MCF 10A (cell line): ENCODE measurements at regions not wholly inside any gene's neighbourhood (a gene's known extent, or its start where the extent isn't known, plus 50 kb on each side); places are given as distances from the start of the nearest gene placed in this dataset.
"Not testable (repeated sequence)": the region's sequence is repeated elsewhere in the genome, so short reads cannot be mapped to it uniquely, and the experiment has no call there.

ENCODE experiments used
- BruUV-seq: library from RNA; stranded (reverse); fragments of 400-500 nt; replicated peaks from 2 replicates; lab custom pipeline; 2021; lab: Mats Ljungman, UMichigan
- CTCF ChIA-PET: fragments of 300-600 bp; sonication (Branson Sonifier 250); formaldehyde crosslinking; extraction: SDS; loops from one replicate; lab custom pipeline; 2021; ENCODE audit warnings: antibody characterized with exemption, inconsistent platforms; lab: Yijun Ruan, JAX
- POLR2A ChIA-PET: fragments of 300-600, 350-650 bp; sonication (Branson Sonifier 250); formaldehyde crosslinking; extraction: SDS; loops from one replicate; lab custom pipeline; 2020; ENCODE audit warnings: antibody characterized with exemption, inconsistent platforms; lab: Yijun Ruan, JAX
- DNase-seq: peaks from one replicate; pipeline ENCODE4 v3.0.0-alpha.2; 2018; ENCODE audit not compliant: unreplicated experiment
- H3K27ac Mint-ChIP-seq: one replicate; pipeline ENCODE4 v1.8.0; 2022; ENCODE audit warnings: mild to moderate bottlenecking, low read depth, mixed read lengths; ENCODE audit not compliant: unreplicated experiment
- H3K27me3 Mint-ChIP-seq: one replicate; pipeline ENCODE4 v1.8.0; 2022; ENCODE audit warnings: mixed read lengths; ENCODE audit not compliant: insufficient read depth, unreplicated experiment
- H3K36me3 Mint-ChIP-seq: one replicate; pipeline ENCODE4 v1.8.0; 2022; ENCODE audit warnings: mild to moderate bottlenecking, moderate library complexity, mixed read lengths; ENCODE audit not compliant: insufficient read depth, unreplicated experiment
- H3K4me1 Mint-ChIP-seq: one replicate; pipeline ENCODE4 v1.8.0; 2022; ENCODE audit warnings: mixed read lengths; ENCODE audit not compliant: insufficient read depth, unreplicated experiment
- H3K4me3 Mint-ChIP-seq: one replicate; pipeline ENCODE4 v1.8.0; 2022; ENCODE audit warnings: mild to moderate bottlenecking, moderate library complexity, mixed read lengths; ENCODE audit not compliant: unreplicated experiment
- H3K9me3 Mint-ChIP-seq: one replicate; pipeline ENCODE4 v1.8.0; 2022; ENCODE audit warnings: mixed read lengths; ENCODE audit not compliant: unreplicated experiment
- intact Hi-C: fragments of 100-400 bp; cut with micrococcal nuclease; formaldehyde crosslinking; loops from 2 replicates; pipeline ENCODE4 v1.14.1; 2022
- TF ChIP-seq, protein P1 (sequence below): fragments of 200-600 bp; IDR thresholded peaks from one replicate; pipeline ENCODE4 v1.8.0; 2022; ENCODE audit warnings: antibody characterized with exemption, mild to moderate bottlenecking; ENCODE audit not compliant: unreplicated experiment

GRCh38 chr18:60064271-60064670 lies 164.5 kb downstream of the PMAIP1 start:
- BruUV-seq: no TSS peak
- DNase-seq: no peak
- TF ChIP-seq, protein P1, sequence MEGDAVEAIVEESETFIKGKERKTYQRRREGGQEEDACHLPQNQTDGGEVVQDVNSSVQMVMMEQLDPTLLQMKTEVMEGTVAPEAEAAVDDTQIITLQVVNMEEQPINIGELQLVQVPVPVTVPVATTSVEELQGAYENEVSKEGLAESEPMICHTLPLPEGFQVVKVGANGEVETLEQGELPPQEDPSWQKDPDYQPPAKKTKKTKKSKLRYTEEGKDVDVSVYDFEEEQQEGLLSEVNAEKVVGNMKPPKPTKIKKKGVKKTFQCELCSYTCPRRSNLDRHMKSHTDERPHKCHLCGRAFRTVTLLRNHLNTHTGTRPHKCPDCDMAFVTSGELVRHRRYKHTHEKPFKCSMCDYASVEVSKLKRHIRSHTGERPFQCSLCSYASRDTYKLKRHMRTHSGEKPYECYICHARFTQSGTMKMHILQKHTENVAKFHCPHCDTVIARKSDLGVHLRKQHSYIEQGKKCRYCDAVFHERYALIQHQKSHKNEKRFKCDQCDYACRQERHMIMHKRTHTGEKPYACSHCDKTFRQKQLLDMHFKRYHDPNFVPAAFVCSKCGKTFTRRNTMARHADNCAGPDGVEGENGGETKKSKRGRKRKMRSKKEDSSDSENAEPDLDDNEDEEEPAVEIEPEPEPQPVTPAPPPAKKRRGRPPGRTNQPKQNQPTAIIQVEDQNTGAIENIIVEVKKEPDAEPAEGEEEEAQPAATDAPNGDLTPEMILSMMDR: no peak
- no peaks in the 10 kb centered on the region for H3K36me3 Mint-ChIP-seq
- POLR2A ChIA-PET: interaction anchor here (0.6 kb wide), 1 partner anchor 130 kb away, joined by 5 read pairs; no protein-coding TSS in a partner anchor
- no peaks in the 10 kb centered on the region for H3K9me3 Mint-ChIP-seq
- H3K4me3 Mint-ChIP-seq: no peak overlapping the region
- H3K4me1 Mint-ChIP-seq: peaks cover 6% of the 10 kb centered on the region
- H3K27ac Mint-ChIP-seq: no peak overlapping the region
- CTCF ChIA-PET: no interaction called here
- intact Hi-C loops: no loop called here
- peaks cover 76% of the 10 kb centered on the region for H3K27me3 Mint-ChIP-seq

DNA sequence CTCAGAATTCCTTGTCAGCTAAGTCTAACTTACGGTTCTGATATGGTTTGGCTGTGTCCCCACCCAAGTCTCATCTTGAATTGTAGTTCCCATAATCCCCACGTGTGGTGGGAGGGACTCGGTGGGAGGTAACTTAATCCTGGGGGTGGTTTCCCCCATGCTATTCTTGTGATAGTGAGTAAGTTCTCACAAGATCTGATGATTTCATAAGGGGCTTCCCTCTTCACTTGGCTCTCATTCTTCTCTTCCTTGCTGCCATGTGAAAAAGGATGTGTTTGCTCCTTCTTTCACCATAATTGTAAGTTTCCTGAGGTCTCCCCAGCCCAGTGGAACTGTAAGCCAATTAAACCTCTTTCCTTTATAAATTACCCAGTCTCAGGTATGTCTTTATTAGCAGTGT lies 163.0 kb downstream of the PMAIP1 start:
- H3K27ac Mint-ChIP-seq, BruUV-seq, intact Hi-C loops, DNase-seq, H3K4me1 Mint-ChIP-seq, H3K9me3 Mint-ChIP-seq, H3K36me3 Mint-ChIP-seq, POLR2A ChIA-PET, H3K4me3 Mint-ChIP-seq: not testable (repeated sequence)
- CTCF ChIA-PET: interaction anchor here (0.9 kb wide), 1 partner anchor 67 kb away, joined by 3 read pairs; no protein-coding TSS in a partner anchor
- peaks cover 76% of the 10 kb centered on the region for H3K27me3 Mint-ChIP-seq

- Mint-ChIP-seq H3K4me3 (no peak overlapping the region), H3K4me1 (peaks cover 6% of the 10 kb centered on the region), H3K9me3 (no peaks in the 10 kb centered on the region), H3K27ac (no peak overlapping the region), H3K27me3 (peaks cover 76% of the 10 kb centered on the region), H3K36me3 (no peaks in the 10 kb centered on the region)
- intact Hi-C loops: no loop called here
- BruUV-seq: no TSS peak
- ChIA-PET CTCF (interaction anchor here (0.9 kb wide), 1 partner anchor 67 kb away, joined by 3 read pairs; no protein-coding TSS in a partner anchor), POLR2A (no interaction called here)
- peak; percentile 24 for DNase-seq
- TF ChIP-seq, protein P1: no peak
These were observed 162.6 kb downstream of the PMAIP1 start for GRCh38 chr18:60062396-60062795.

GRCh38 chr18:60060578-60060977 lies 160.8 kb downstream of the PMAIP1 start:
- DNase-seq: no peak
- BruUV-seq: no TSS peak
- H3K9me3 Mint-ChIP-seq: no peaks in the 10 kb centered on the region
- CTCF ChIA-PET: interaction anchor here (0.7 kb wide), 1 partner anchor 129 kb away, joined by 3 read pairs; no protein-coding TSS in a partner anchor
- H3K4me1 Mint-ChIP-seq: peaks cover 6% of the 10 kb centered on the region
- intact Hi-C loops: no loop called here
- TF ChIP-seq, protein P1: no peak
- POLR2A ChIA-PET: interaction anchor here (0.6 kb wide), 1 partner anchor 473 kb away, joined by 3 read pairs; no protein-coding TSS in a partner anchor
- no peak overlapping the region for H3K4me3 Mint-ChIP-seq
- peaks cover 77% of the 10 kb centered on the region for H3K27me3 Mint-ChIP-seq
- no peak overlapping the region for H3K27ac Mint-ChIP-seq
- no peaks in the 10 kb centered on the region for H3K36me3 Mint-ChIP-seq
